Stimulated activated CD4-positive, alpha-beta T cell treated with anti-CD3 and anti-CD28 coated beads, Interleukin-4, amount 100 ng/mL, for 24 hours (primary cell): ENCODE measurements at regions not wholly inside any gene's neighbourhood (a gene's known extent, or its start where the extent isn't known, plus 50 kb on each side); places are given as distances from the start of the nearest gene placed in this dataset.

Experiments
- DNase-seq: peaks from one replicate; pipeline ENCODE4 v3.0.0-alpha.2; 2020

DNA sequence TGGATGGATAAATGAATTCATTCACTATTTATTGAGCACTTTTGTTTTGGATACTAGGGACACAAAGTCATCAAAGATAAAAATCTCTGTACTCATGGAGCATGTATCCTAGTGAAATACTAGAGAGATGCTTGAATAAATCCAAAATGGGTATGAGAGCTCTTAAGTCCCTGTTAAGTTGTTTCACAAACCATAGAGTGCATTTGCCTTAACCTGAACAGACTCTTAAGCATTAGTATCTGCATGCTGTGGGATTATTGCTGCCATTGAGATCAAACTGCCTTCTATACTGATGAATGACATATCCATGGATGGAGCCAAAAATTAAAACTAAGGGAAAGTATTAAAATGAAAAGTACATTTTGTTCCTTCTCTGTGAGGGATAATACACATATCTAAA is 206.5 kb upstream of the KRR1 start:
- no peak for DNase-seq

DNA sequence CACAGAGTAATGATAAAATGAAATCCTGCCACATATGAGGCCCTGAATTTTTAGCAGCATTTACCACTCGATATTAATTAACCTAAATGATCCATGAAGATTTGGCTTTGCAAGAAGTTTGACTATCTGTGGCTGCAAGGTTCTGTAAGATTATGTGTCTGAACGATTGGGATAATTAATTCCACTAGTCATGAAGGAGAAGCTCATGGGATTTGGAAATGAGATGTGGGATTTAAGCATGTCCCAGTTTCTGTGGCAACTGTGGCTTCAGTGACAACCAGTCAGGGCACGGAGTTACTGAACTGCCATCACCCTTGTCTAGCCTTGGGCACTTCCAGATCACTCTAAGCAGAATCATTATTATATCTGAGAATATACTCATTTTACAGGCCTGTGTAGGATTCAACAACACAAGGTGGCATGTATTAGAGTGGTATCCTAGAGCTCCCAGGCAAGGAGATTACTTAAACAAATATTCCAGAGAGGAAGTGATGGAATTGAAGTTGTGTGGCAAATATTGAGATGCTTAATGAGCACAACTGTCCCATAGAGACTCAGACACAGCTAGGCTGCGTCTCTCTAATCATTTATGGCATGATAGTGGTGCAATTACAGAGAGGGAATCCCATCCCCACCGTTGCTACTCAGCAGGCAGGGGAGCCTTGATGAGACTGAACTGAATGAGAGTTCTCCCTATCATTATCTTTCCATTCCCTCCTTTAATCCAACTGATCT is 205.0 kb upstream of the KRR1 start:
- no peak for DNase-seq

DNA sequence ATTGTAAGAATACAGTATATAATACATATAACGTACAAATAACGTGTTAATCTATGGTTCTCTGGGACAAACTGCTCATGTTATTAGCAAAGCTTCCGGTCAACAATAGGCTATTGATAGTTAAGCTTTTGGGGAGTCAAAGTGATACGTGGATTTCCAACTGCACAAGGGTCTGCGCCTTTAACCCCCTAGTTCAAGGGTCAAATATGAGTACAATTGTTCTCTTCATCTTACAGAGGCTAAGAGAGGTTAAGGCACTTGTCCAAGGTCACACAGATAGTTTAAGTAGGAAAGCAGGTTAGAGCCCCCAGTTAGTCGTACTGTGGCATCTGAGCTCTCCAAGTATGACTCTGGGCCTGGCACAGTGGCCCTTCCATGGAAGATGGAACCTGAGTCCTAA is 204.3 kb upstream of the KRR1 start:
- no peak for DNase-seq

DNA sequence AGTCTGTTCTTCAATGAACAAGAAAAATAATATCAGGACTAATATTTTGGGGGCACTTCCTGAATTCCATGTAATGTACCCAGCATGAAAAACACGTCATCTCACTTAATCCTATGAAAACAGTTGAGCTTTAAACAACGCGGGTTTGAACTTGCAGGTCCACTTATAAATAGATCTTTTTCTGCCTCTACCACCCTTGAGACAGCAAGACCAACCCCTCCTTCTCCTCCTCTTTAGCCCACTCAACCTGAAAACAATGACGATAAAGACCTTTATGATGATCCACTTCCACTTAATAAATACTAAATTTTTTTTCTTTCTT is 203.9 kb upstream of the KRR1 start:
- DNase-seq, result no peak

DNA sequence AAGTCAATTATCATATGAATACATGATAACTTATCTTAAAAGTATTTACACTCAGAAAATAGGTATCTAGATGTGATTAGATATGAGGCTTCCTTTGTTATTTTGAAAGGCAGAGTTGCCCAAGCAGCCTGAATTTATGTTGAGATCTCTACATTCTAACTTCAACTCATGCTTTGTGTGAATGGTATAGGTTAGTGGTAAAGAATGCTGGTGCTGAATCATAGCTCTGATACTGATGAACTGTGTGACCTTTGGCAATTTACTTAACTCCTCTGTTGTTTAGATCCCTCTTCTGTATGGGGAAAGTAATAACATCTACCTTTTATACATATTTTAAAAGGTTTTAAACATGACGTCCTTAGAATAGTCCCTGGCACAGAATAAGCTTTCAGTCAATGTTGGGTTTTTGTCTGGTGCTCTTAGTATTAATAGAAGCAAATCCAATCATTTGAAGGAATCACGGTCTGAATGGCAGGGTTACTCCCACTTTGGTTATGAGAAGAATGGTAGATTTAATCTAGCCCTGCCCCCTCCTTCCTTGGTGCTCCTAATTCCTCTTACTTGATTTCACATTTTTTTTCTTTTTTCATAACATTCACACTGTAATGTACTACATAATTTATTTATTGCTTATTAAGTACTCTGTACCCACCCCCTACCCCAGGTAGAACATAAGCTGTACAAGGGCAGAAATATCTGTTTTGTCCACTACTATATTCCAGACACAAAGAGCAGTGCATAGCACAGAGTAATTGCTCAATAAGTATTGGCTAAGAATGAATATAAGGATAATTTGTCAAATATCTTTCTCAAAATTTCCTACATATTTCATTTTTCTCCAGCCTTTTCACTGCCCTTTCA is 203.3 kb upstream of the KRR1 start:
- no peak for DNase-seq

DNA sequence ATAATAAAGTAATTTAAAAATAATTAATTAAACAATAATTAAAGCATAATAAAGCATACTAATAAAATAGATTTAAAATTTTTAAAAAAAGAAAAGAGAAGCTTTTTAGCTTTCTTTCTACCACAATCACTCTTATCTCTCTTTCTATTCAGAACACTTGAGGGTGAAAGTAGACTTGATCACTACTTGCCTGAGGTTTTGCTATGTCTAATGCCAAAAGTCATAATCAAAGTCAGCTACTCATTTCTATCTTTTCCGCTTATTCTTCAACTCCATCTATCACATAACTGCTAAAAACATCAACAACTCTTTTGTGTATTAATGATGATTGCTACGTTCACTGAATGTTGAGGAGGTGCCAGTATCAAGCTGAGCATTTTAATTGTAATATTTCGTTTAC is 202.0 kb upstream of the KRR1 start:
- DNase-seq, result no peak

DNA sequence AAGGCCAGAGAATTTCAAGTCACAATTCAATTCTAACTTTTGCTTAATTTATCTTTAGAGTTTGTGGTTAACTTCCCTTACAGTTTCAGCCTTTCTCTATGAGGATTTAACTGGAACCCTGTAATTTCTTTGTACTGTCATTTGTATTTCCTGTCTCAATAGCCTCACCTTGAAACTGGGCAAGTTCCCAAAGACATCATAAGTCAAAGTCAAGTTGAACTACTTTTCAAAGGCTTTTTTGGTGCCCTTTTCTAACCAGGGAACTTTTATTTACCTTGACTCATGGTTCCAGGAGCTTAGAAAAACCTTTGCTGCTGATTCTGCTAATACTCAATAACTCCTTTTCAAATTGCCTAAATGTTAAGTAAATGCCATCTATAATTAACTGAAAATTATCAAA is 200.8 kb upstream of the KRR1 start:
- no peak for DNase-seq

DNA sequence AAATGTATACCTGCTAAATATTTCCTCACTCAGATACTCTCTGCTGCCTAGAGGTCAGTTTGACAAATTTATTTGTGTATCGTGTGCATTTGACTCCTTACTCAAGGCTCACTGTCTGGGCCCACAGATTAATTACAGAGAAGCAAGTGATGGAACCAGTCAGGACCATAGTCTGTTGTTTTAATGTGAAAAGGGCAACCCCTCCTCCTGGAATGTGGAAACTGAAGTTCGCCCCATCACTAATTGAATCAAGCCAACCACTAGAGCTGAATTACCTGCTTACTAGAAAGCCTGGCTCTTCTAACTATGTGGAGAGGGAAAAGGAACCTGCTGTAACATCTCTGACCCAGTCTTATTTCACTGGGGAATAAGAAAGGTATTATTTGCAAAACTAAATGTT is 199.9 kb upstream of the KRR1 start:
- no peak for DNase-seq

DNA sequence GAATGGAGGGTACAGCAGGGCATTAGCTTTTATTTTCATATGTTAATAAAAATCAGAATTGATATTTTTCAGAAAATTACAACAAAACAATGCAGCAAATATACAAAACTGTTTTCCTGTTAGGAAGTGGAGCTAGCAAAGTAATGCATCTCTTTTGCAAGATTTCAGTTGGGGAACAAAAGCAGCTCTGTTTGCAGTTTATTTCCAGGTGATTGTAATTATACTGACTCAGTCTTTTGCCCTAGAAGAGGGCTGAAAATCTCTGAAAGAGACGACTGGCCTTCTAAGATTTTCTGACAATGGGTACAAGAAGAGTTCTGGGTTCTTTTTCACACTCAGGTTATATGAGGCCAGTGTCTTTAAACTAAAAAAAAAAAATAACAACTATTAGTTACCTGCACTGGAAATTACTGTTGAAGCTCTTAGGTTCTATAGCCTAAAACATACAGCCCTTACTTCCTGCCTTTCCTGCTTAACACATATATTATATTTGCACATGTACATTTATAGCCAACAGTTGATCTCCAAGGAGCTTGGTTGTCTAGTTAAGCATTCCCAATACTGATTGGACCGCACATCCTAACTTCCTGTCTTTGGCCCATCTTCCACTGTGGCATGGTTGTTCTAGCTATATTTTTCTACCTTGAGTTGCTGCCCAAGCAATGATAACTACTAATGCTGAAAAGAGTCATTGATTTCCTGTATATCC is 199.1 kb upstream of the KRR1 start:
- no peak for DNase-seq

DNA sequence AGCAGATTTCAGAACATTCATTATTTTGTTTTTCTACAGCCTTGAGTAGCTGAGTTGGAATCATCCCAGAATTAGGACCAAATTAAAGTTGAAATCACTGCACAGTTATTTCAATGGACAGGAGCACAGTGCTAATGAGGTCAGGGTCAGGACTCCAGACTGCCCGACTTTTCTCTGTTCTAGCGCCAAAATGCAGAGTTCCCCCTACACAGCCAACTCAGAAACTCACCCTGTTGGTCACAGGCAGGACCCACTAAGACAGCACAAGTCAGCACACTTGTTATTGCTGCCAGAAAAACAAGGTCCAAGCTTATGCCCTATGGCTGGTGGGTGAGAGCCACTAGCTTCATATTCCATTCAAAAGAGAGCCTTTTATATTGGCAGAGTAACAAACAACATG is 198.1 kb upstream of the KRR1 start:
- DNase-seq, result no peak

DNA sequence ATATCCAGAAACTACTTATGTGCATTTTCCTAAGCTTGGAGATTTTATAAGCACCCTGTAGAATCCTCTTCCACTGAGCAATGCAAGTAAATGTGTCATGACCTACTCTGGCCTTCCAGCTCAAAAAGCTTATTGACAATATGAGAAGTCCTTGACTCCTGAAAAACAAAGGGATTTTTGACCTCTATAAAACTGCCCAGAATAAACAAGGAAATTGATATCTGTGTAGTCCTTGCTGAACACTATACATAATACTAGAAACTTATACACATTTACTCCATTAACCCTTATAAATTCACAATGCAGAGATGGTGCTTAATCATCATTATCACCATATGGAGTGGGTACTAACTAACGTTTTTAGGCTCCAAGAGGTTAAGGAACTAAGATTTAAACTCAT is 197.4 kb upstream of the KRR1 start:
- no peak for DNase-seq

DNA sequence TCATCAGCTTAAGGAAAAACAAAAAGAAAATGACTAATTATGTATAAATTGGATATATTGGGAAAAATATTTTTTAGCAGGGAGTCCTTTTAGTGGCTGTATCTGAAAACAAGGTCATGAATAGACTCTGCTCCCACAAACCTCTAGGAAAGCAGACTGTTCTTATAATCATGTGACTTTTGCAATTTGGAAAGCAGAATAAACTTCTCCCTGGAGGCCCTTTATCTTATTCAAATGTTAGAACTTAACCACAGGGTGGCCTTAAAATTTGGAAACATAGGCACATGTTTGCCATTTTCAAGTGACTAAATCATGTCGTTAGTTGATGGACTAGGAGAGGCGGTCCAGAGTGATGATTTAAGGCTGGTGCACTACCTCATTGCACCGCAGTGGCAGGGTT is 196.6 kb upstream of the KRR1 start:
- DNase-seq, result no peak

DNA sequence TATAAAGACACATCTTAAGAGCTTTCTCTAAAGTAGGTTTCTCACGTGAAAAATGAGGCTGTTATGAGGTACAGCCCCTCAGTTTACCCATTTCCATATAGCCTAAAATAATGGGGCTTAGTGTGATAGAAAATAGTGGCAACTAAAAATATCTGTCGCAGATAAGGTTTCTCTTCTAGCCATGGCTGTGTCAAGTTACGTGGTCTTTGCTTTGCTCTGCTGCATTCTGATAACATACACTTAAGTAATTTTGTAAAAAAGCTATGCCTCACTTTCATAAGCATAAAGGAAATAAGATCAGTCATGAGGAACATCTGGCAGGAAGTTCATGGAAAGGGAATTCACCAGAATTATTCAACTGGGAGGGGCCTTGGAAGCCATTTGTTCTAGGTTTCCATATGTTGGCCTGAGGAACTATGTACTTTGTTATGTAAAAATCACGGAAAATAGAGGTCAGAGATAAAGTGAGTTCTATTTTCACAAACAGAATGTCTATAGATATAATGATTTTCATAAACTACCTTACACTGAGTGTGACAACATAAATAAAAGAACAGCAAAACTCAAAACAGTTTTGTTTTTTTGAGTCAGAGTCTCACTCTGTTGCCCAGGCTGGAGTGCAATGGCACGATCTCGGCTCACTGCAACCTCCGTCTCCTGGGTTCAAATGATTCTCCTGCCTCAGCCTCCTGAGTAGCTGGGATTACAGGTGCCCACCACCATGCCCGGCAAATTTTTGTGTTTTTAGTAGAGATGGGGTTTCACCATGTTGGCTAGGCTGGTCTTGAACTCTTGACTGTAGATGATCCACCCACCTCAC is 195.6 kb upstream of the KRR1 start:
- DNase-seq, result no peak

DNA sequence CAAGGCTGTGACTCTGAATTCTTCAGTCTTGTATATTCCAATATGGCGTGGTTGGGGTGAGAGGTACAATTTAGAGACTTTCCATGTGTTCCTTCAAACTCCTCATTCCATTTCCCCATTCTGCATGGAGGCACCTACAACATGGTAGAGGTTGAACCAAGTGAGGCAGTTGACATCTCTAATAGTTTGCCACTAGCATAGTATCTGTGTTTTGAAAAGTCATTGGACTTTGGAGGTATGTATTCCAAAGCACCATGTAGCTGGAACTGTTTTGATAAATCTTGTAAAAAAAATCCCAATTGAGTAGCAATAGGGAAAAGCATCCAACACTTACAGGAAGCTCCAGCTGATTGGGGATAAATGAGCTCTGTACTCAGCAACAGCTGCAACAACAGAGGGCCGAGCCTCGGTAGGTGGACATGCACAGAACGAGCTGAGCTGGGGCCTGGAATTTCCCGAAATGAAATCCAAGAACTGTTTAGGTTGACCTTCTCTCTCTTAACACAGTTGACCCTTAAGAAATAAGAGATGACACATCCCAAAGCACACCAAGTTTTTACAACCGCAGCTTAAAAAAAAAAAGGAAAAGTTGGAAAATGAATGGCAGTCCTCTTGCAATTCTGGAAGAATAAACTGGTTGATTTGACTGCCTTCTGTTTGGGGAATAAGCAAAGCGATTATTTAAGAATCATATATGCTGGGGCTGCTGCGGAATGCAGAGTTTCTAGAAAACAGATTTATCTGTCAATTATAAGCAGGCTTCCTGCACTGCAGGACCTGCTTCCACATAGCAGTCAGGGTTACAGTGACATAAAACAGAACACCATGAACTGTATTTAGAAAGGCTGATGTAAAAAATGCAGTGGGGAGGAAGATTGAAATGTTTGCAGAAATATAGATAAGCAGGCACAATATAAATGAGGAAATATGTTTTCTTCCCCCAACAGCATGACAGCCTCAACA is 194.6 kb upstream of the KRR1 start:
- DNase-seq, result no peak

DNA sequence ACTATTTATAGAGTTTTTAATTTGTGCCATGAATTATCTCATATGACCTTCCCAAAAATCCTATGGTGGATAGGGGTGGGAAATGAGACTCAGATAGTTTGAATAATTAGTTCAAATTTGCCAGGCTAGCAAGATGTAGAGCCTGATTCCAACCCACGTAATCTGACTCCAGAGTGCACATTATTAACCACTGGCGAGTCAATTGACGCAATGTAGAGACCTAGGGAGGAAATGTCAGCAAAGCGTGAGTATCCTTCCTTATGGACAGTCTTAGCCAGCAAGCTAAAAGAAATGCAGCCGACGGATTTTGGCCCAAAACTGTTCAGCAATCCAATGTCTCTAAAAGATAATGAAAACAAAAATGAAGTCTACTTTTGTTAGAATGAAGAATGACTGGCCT is 193.3 kb upstream of the KRR1 start:
- no peak for DNase-seq

DNA sequence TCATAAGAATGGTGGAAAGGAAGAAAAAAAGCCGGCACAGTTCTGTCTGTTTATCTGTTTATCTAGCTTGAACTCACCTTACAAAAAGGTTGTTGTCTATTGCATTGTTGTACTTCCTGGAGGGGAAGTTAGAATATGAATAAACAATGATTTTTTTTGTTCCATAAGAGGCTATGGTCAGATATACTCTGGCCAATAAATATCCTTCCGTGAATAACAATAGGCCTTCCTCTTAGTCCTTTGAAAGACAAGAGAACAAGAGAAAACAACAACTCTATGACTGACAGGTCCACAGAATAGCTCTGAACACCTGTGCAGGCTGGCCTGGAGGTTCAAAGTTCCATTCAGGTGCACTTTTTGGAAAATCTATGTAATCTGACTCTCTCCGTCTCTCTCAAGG is 192.8 kb upstream of the KRR1 start:
- no peak for DNase-seq

DNA sequence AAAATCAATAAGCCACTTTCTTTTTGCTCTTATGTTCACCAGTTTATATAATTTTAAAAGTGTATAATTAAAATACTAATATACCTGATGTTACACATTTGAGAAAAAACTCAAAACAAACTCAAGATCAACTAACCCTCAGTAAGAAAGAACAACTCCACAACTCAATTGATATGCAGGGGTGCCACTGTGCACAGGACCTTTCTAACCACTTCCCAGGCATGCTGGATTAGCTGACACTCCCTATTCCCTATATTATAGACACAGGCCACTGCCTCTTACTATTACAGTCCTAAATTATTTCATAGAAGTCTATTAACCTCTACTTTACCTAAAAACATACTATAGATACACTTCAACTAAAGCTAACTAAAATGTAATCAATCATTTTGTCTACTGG is 191.7 kb upstream of the KRR1 start:
- no peak for DNase-seq

DNA sequence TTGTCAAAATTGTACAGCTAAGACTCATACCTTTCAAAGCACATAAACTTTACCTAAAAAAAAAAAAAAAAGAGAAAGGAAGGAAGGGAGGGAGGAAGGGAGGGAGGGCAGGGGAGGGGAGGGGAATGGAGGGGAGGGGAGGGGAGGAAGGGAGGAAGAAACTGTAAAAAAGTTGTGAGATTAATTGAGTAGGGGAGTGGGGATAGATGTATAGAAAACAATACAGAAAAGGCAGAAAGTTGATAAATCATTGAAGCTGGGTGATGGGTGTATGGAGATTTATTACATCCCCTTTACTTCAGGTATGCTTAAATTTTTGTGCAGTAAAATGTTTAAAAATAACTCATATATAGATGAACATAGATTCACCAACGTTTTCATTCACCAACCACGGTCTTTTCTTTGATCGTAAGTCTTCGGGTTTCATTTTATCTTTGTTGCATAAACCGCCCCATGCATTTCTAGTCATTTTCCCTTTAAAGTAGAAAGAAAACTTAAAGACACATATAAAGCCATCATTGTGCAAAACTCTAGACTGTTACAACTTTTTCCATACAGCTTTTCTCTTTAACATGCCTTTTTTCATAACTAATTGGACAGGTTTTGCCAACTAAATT is 191.2 kb upstream of the KRR1 start:
- DNase-seq, result no peak

DNA sequence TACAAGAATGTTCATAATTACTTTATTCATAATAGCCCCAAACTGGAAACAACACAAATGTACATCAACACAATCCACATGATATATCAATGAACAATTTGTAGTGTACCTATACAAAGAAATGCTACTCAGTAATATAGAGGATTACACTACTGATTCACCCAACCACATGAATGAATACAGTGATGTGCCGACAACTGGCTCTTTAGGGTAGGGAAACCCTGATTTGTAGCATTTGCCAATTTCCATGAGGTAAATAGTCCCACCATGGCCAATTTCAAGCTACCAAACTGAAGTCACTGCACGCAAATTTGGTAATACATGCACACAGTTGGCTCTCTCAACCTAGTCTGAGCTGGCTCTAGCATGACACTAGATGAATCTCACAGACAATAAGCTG is 190.4 kb upstream of the KRR1 start:
- DNase-seq, result no peak

DNA sequence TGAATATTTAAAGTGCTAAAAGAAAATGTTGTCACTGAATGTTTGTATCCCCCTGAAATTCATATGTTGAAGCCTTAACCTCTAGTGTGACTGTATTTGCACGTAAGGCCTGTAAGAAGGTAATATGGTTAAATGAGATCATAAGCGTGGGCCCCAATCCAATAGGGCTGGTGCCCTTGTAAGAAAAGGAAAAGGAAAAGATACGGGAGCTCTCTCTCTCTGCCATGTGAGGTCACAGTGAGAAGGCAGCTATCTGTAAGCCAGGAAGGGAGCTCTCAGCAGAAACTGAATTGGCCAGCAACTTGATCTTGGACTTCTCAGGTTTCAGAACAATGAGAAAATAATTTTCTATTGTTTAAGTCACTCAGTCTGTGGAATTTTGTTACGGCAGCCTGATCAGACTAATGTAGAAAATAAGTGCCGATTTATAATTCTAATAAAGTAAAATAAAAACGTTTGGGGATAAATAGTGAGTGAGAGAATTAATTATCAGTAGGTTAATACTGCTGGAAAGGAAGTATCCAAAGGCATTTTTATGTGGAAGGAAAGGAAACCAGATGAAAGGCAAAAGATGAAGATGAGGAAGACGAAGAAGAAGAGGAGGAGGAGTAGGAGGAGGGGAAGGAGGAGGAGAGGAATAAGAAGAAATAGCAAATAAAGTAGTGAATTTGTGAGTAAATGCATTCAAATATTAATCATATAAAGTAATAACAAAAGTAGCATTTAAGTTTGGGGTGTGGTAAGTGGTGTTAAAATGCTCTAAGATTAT is 188.5 kb upstream of the KRR1 start:
- no peak for DNase-seq

DNA sequence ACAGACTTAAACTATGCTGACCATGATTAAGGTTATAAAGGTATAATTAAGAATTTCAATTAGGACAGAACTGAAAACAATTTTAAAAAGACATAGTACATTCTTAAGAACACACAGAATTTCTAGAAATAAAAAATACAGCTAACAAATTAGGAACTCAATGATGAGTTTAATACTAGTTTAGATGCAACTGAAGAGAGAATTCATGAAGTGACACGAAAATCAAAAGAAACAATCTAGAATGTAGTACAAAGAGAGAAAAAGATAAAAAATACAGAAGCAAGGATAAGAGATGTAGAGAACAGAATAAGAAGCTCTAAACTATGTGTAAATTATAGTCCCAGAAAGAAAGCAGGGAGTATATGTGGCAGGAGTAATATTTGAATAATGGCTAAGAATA is 187.8 kb upstream of the KRR1 start:
- DNase-seq, result no peak
